Uterus (tissue), 3 donors: ENCODE measurements at regions not wholly inside any gene's neighbourhood (a gene's known extent, or its start where the extent isn't known, plus 50 kb on each side); places are given as distances from the start of the nearest gene placed in this dataset.

Experiments used
- DNase-seq, 2 donors: peaks; one replicate each; pipeline ENCODE4 v3.0.0-alpha.2; 2019 to 2020
- H3K27ac ChIP-seq, 2 donors: fragments of 200-600 bp; sonication (generic); 1 replicate in 1 of 2; 2 replicates in 1 of 2; pipeline ENCODE4 v1.5.1; 2016 to 2018
- H3K27me3 ChIP-seq, 2 donors: fragments of 200-600 bp; sonication (generic); one replicate each; pipeline ENCODE4 v1.5.1; 2018 to 2019; ENCODE audit warnings: control low read depth in 1 of 2
- H3K36me3 ChIP-seq, 2 donors: fragments of 200-600 bp; sonication (generic); one replicate each; pipeline ENCODE4 v1.5.1; 2019; ENCODE audit warnings: control low read depth in 1 of 2
- H3K4me1 ChIP-seq, 2 donors: fragments of 200-600 bp; sonication (generic); one replicate each; pipeline ENCODE4 v1.5.1; 2018 to 2019; ENCODE audit warnings: control low read depth in 1 of 2
- H3K4me3 ChIP-seq, 2 donors: fragments of 200-600 bp; sonication (generic); 1 replicate in 1 of 2; 2 replicates in 1 of 2; pipeline ENCODE4 v1.5.1; 2018 to 2019; ENCODE audit warnings: mild to moderate bottlenecking in 1 of 2
- H3K9me3 ChIP-seq, 2 donors: fragments of 200-600 bp; sonication (generic); one replicate each; pipeline ENCODE4 v1.5.1; 2019; ENCODE audit warnings: control low read depth in 1 of 2
- CTCF ChIP-seq, 4 experiments: fragments of 200-600 bp in 2 of 4; fragments of 450-650 bp in 2 of 4; sonication (generic) in 2 of 4; IDR thresholded peaks; one replicate each; pipeline ENCODE4 v1.5.1; 2016 to 2019; ENCODE audit warnings: antibody characterized with exemption in 4 of 4, mild to moderate bottlenecking in 2 of 4, moderate library complexity in 1 of 4
- POLR2A ChIP-seq, 2 donors: fragments of 450-650 bp; IDR thresholded peaks; one replicate each; pipeline ENCODE4 v1.6.1; 2016; ENCODE audit warnings: antibody characterized with exemption in 2 of 2, mild to moderate bottlenecking in 1 of 2, moderate library complexity in 1 of 2
- intact Hi-C: fragments of 100-400 bp; cut with DNase I; formaldehyde crosslinking; loops from one replicate; pipeline ENCODE4 v1.15.1; 2023; ENCODE audit warnings: low total_unique reads
- donor health status: DM: yes; HTN: yes; CAD: no.

- no peaks in the 10 kb centered on the region for H3K27me3 ChIP-seq
- intact Hi-C loops, result no loop called here
- H3K27ac ChIP-seq, result no peak overlapping the region
- H3K4me3 ChIP-seq, result no peak overlapping the region
- TF ChIP-seq POLR2A (IDR thresholded peaks at IDR 0.05) (no peak), CTCF (IDR thresholded peaks at IDR 0.05) (no peak)
- H3K36me3 ChIP-seq, result no peaks in the 10 kb centered on the region
- DNase-seq, result no peak
- no peaks in the 10 kb centered on the region for H3K4me1 ChIP-seq
- H3K9me3 ChIP-seq, result no peaks in the 10 kb centered on the region
These were observed 387.8 kb upstream of the ADGRL2 start for GRCh38 chr1:81412954-81413353.

- DNase-seq, result no peak
- Histone ChIP-seq H3K4me3 (no peak overlapping the region), H3K36me3 (no peaks in the 10 kb centered on the region), H3K4me1 (no peaks in the 10 kb centered on the region), H3K27me3 (no peaks in the 10 kb centered on the region), H3K9me3 (no peaks in the 10 kb centered on the region), H3K27ac (no peak overlapping the region)
- TF ChIP-seq POLR2A (IDR thresholded peaks at IDR 0.05) (no peak), CTCF (IDR thresholded peaks at IDR 0.05) (no peak)
- intact Hi-C loops, result no loop called here
These were observed 389.8 kb upstream of the ADGRL2 start for GRCh38 chr1:81410941-81411340.

- intact Hi-C loops, result no loop called here
- H3K4me1 ChIP-seq, result no peaks in the 10 kb centered on the region
These were observed 390.4 kb upstream of the ADGRL2 start for GRCh38 chr1:81410351-81410750.

GRCh38 chr1:81409780-81410274, 390.9 kb upstream of the ADGRL2 start:
- TF ChIP-seq CTCF (IDR thresholded peaks at IDR 0.05) (no peak), POLR2A (IDR thresholded peaks at IDR 0.05) (no peak)
- DNase-seq, result no peak
- Histone ChIP-seq H3K27ac (no peak overlapping the region), H3K4me3 (no peak overlapping the region), H3K27me3 (no peaks in the 10 kb centered on the region), H3K9me3 (no peaks in the 10 kb centered on the region), H3K4me1 (no peaks in the 10 kb centered on the region), H3K36me3 (no peaks in the 10 kb centered on the region)
- intact Hi-C loops, result no loop called here

More at GRCh38 chr1:81410351-81410750, 390.4 kb upstream of the ADGRL2 start:
- H3K27ac ChIP-seq, result no peak overlapping the region
- H3K27me3 ChIP-seq, result no peaks in the 10 kb centered on the region
- no peak for DNase-seq
- no peak overlapping the region for H3K4me3 ChIP-seq
- TF ChIP-seq CTCF (IDR thresholded peaks at IDR 0.05) (no peak), POLR2A (IDR thresholded peaks at IDR 0.05) (no peak)
- no peaks in the 10 kb centered on the region for H3K9me3 ChIP-seq
- H3K36me3 ChIP-seq, result no peaks in the 10 kb centered on the region

- no peak overlapping the region for H3K27ac ChIP-seq
- no peak for DNase-seq
- TF ChIP-seq CTCF (IDR thresholded peaks at IDR 0.05) (no peak), POLR2A (IDR thresholded peaks at IDR 0.05) (no peak)
- H3K36me3 ChIP-seq, result no peaks in the 10 kb centered on the region
- H3K4me3 ChIP-seq, result no peak overlapping the region
- no peaks in the 10 kb centered on the region for H3K27me3 ChIP-seq
- H3K9me3 ChIP-seq, result no peaks in the 10 kb centered on the region
- H3K4me1 ChIP-seq, result no peaks in the 10 kb centered on the region
- intact Hi-C loops, result no loop called here
These were observed 391.5 kb upstream of the ADGRL2 start for GRCh38 chr1:81409262-81409661.
